Activated effector memory CD4-positive, alpha-beta T cell treated with anti-CD3 and anti-CD28 coated beads, Interleukin-2, amount 50 U/mL, for 16 hours (primary cell): ENCODE measurements at regions not wholly inside any gene's neighbourhood (a gene's known extent, or its start where the extent isn't known, plus 50 kb on each side); places are given as distances from the start of the nearest gene placed in this dataset.

Experiments used
- DNase-seq: peaks from one replicate; pipeline ENCODE4 v3.0.0-alpha.2; 2020

- DNase-seq, result no peak
These were observed 182.8 kb upstream of the NRIP1 start for GRCh38 chr21:15247613-15248012.

DNA sequence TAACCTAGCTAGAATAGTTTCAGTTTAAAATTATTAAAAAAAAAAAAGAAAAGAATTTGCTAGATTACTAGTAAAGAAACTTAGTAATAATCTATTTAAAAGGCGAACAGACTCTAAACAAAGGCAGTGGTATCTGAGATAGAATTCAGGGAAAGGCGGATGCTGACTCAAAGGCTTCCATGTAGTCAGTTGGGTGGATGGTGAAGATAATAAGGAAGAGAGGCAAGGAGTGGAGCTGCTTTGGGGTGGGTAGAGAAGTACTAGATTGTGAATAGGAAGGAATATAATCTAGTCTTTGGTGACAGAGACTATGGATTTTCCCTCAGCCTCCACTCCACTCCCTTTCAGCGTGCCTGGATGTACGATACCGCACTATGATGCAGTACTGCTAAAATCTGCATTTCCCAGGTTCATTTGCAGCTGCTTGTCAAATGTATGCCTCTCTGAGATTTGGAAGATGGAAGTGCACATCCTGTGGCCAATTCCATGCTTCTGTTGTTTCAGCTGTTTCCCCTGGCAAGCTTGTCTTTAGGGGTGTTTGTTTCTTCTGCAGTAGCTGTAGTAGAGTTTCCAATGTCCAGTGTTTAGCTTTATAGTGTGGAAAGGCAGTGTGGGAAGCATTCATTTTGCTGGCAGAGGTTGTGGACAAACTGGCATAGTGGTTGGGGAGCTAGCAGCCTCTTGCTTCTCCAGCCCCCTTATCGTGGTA is 184.6 kb upstream of the NRIP1 start:
- no peak for DNase-seq

DNA sequence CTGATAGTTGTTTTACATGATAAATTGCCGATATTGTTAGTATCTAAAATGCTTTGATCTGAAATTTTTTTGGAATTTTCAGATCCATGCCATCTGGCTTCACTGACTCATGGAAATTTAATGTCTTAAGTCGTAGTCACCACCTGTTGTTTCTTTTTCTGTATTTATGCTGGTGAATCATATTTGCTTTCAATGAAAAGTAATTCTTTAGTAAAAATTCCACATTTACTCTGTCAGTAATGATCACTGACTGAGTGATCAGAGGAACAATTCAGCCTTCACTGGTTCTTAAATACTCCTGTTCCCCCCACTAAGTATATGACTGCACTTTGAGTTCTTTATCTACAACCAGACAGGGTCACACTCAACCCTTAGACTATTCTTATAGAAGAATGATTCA is 185.6 kb upstream of the NRIP1 start:
- no peak for DNase-seq

DNA sequence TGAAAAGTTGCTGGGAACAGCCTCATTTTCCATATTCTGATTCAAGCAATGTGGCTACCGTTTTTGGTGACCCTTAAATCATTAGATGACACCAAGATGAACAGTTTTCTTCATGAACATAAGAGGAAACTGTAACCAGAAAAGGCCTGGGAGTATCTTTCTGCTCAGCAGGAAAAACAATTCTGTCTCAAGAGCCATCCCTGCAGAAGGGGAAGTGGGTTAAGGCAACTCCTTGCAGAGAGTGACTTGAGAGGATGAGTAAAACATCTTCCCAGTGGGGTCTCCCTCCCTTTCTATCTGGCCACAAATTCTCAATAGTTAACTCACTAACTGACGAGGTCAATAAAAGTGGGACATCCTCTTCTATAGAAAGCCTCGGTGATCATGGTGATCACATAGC is 187.6 kb upstream of the NRIP1 start:
- no peak for DNase-seq

GRCh38 chr21:15254111-15254510 is 189.3 kb upstream of the NRIP1 start:
- DNase-seq, result no peak

DNA sequence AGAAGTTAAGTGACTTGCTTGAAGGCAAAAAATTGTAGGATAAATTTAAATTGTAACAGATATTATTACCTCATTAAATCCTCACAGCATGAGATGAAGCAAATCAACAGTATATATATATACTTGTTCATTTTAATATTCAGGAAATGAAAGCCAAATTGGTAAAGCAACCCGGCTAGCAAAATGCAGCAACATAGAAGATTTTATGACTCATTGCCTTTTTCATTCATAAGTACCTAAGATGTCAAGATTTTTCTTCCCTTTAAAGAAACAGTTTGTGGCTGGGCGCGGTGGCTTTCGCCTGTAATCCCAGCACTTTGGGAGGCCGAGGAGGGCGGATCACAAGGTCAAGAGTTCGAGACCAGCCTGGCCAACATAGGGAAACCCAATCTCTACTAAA is 190.5 kb upstream of the NRIP1 start:
- no peak for DNase-seq

DNA sequence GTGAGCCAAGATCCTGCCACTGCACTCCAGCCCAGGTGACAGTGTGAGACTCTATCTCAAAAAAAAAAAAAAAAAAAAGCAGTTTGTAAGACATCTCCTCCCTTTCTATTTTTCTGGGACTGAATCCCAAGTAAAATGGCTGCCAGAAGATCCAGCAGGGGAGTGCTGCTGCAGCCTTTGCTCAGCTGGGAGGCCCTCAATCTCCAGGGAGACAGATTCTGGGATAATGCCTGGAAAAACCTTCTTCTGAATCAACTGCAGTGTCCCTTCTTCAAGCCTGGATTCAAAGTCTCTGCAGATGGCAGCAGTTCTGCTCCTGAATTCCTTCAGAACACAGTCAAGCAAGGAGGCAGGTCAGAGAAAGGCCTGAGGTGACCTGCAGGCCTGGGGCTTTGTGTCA is 191.0 kb upstream of the NRIP1 start:
- DNase-seq, result no peak

DNA sequence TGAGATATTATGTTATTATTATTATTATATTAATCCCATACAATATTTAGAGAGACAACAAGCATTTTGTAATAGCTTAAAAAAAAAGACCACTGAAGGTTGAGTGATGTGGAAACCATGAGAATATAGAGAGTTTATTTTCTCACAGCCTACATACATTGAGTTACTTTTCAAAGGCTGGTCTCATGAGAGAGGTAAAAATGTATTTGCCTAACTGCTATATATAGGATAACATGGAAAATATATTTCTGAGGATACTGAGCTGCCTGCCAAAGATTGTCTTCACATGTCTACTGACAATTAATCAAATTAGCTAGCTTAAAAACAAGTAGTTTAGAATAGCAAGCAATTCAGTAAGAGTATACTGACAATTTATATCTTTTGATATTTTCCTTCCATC is 192.2 kb upstream of the NRIP1 start:
- no peak for DNase-seq

DNA sequence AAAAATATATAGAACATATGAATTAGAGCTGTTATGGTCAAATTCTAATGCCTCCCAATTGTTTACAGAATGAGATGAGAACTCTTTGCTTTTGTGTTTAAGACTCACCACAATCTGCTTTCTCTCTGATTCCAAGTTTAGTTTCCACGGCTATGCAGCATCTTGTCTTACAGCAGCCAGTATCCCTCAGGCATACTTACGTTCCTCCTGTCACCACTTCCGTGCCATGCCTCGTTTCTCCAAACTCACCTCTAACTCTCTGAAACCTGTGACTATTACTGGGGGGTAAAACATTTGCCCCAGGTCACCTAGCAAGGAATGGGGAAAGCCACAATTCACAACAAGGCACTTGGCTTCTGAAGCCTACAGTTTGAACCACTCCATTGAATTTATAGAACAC is 192.8 kb upstream of the NRIP1 start:
- no peak for DNase-seq

GRCh38 chr21:15259824-15260223 is 195.0 kb upstream of the NRIP1 start:
- no peak for DNase-seq

- no peak for DNase-seq
These were observed 195.8 kb upstream of the NRIP1 start for GRCh38 chr21:15260604-15261003.

GRCh38 chr21:15264084-15264665 is 199.4 kb upstream of the NRIP1 start:
- no peak for DNase-seq

GRCh38 chr21:15272171-15272570 is 207.4 kb upstream of the NRIP1 start:
- no peak for DNase-seq

DNA sequence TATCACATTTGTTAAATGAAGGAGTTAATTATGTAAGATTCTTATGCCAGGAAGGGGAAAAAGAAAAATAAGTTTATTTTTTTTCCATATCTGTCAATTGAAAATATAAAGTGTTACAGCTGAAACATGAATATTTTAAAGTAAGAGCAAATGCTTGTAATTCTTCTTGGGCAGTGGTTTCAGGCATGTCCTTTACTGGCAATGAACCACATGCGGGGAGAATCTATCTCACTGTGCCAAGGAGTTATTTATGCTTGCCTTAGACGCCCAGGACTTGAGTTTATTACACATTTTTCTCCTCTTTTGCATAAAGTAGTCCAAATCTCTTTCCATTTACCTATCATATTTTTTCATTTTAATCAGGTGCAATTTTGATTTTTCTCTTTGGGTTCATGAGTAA is 207.8 kb upstream of the NRIP1 start:
- no peak for DNase-seq

DNA sequence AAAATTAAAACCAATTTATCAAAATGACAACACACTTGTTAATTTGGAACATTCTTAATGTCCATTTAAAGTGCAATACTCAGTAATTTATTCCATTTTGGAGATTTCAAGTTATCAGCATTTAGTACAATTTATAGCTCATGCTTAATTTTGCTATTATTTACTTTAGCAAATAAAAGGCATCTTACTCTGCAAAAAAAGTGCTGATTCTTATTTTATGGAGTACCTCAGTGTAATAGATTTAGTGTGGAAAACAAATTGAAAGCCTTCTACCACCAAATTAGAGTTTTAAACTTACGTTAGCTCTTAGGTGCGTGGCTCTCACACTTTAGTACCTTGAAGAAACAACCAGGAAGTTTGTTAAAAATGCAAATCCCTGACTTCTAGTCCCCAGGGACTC is 208.4 kb upstream of the NRIP1 start:
- no peak for DNase-seq

- no peak for DNase-seq
These were observed 210.1 kb upstream of the NRIP1 start for GRCh38 chr21:15274701-15275485.

DNA sequence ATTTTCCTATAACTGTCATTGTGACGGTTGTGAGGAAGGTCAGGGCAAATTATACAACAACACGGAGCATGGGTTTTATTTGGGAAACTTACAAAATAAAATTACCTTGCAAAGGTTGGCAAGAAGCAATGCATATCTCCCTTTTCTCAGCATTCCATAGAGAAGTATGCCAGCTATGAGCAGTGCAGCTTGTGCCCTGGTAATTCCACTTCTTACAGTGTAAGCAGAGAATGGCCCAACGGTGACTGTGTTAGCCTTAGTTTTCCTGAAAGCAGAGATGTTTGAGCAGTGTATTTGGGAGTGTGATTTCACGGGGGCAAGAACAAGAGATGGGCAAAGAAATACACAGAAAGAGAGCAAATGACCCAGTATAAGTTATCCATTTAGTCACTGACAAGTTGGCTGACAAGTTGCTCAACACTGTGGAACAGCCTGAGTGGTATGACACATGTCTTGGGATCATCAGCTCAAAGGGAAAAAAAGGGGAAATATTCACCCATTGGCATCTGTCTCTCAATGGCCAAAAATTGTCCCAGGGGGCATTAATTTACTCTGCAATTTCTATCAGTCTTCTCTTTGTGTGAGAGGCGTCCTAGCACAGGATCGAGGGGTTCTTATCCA is 210.9 kb upstream of the NRIP1 start:
- DNase-seq, result no peak

GRCh38 chr21:15276243-15276642 is 211.4 kb upstream of the NRIP1 start:
- no peak for DNase-seq

DNA sequence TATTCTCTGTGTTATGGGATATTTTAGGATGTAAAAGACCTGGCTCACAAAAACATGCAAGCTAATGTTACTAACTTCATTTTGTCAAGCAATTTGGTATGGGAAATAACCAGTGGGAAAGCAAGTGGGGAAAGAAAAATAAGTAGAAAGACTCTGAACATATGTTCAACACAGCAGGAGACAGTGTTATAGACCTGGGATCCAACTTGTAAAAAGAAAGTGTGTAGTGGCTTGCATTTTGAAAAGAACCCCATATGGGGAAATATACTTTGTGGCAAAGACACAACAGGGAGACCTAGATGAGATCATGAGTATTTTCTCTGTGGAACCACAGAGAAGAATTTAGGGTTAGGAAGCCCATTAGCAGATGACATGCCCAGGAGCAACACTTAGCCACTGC is 212.7 kb upstream of the NRIP1 start:
- DNase-seq, result no peak

DNA sequence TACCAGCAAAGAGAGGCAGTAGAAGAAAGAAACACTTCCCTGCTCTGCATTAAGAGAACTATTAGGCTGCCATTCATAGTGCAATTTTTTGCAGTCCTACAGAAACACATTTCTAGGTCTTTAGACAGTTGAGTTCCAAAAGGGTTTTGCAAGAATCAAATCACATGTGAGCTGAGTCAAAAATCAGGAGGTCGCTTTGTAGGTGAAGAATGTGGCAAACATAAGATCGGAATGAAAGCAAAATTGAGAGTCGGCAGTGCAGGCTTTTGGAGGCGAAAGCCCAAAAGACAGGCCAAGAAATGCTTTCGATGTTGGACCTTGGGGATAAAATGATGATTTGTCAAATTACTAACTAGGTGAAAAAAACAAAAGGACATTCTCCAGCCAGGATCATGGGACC is 213.5 kb upstream of the NRIP1 start:
- DNase-seq, result no peak

- no peak for DNase-seq
These were observed 214.1 kb upstream of the NRIP1 start for GRCh38 chr21:15278851-15279250.

DNA sequence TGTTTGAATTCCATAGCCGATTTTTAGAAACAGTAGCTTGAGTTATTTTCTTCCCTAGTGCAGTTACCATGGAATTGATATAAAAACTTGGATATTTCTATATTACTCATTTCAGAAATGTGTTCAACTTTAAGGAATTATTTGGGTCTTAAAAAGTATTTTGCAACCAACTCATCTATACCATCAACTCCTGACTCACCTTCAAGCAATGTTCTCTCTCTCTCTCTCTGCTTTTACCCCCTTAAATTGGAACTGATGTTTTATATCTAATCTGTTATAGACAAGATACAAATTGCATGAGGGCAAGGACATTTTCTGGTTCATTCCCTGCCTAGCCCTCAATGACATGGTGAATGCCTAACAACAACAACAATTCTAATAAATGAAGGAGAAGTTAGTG is 214.7 kb upstream of the NRIP1 start:
- DNase-seq, result no peak

DNA sequence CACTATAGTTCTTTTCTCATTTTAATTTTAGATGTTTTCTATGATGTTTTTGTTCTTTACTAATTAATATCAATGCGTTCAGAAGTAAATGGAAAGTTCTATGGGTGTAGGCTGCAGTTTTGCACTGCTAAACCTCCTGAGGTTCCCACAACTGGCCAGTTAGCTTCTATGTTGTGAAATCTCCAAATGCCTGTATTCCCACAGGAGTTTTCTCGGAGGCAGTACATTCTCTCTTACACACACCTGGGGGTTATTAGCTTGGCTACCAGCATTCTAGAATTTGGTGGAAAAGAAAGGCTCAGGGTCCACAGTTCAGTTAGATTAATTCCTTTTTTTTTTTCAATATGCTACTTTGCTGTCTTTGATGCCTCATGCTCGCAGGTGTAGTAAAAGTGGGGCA is 216.9 kb upstream of the NRIP1 start:
- no peak for DNase-seq

DNA sequence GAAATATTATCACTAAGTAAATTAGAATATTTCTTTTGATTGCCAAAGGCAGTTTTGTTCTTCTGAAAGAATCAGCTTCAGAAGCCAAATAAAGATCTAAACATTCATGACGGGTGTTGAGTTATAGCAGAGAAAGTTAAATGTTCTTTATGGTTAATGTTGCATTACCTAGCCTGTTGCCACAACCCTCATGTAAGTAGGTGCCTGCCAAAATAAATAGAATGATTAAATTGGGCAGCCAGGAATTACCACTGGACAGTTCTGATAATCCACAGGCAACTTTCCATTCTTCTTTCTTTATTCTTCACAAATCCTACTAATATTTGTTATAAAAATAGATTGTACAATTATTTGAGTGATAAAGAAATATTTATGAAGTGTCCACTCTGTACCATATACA is 217.9 kb upstream of the NRIP1 start:
- no peak for DNase-seq
